Mesothelial cell of epicardium (in vitro differentiated cells): ENCODE measurements at regions not wholly inside any gene's neighbourhood (a gene's known extent, or its start where the extent isn't known, plus 50 kb on each side); places are given as distances from the start of the nearest gene placed in this dataset.

Source experiments
- DNase-seq, 2 experiments: peaks; one replicate each; pipeline ENCODE4 v3.0.0; 2021; ENCODE audit warnings: low spot score in 2 of 2; ENCODE audit not compliant: unreplicated experiment in 2 of 2
- H3K27ac Mint-ChIP-seq: 2 replicates; pipeline ENCODE4 v1.8.0; 2021; ENCODE audit warnings: mixed read lengths
- H3K27me3 Mint-ChIP-seq: 2 replicates; pipeline ENCODE4 v1.8.0; 2021; ENCODE audit warnings: low read depth, mixed read lengths
- H3K36me3 Mint-ChIP-seq: 2 replicates; pipeline ENCODE4 v1.8.0; 2021; ENCODE audit warnings: mixed read lengths
- H3K4me1 Mint-ChIP-seq: 2 replicates; pipeline ENCODE4 v1.8.0; 2021; ENCODE audit warnings: mixed read lengths
- H3K4me3 Mint-ChIP-seq: 2 replicates; pipeline ENCODE4 v1.8.0; 2021; ENCODE audit warnings: mild to moderate bottlenecking, moderate library complexity, mixed read lengths
- H3K9me3 Mint-ChIP-seq: 2 replicates; pipeline ENCODE4 v1.8.0; 2021; ENCODE audit warnings: mixed read lengths
- CTCF ChIP-seq: fragments of 200-600 bp; sonication (generic); IDR thresholded peaks from one replicate; pipeline ENCODE4 v1.5.0; 2021; ENCODE audit warnings: antibody characterized with exemption; ENCODE audit not compliant: unreplicated experiment

GRCh38 chr6:48817333-48818051 lies 645.6 kb downstream of the MMUT start:
- Mint-ChIP-seq H3K9me3 (peaks cover 5% of the 10 kb centered on the region), H3K27me3 (peaks cover 1% of the 10 kb centered on the region), H3K4me1 (peaks cover 13% of the 10 kb centered on the region), H3K36me3 (no peaks in the 10 kb centered on the region), H3K27ac (no peak overlapping the region), H3K4me3 (no peak overlapping the region)
- no peak for TF ChIP-seq CTCF
- DNase-seq = no peak

- Mint-ChIP-seq H3K27ac (no peak overlapping the region), H3K4me3 (no peak overlapping the region), H3K27me3 (peaks cover 1% of the 10 kb centered on the region), H3K4me1 (peaks cover 13% of the 10 kb centered on the region), H3K9me3 (no peaks in the 10 kb centered on the region), H3K36me3 (no peaks in the 10 kb centered on the region)
- DNase-seq = no peak
- TF ChIP-seq CTCF = no peak
These were observed 648.1 kb downstream of the MMUT start for GRCh38 chr6:48814957-48815356.

- Mint-ChIP-seq H3K36me3 (no peaks in the 10 kb centered on the region), H3K27me3 (peaks cover 1% of the 10 kb centered on the region)
- DNase-seq = no peak
These were observed 649.2 kb downstream of the MMUT start for GRCh38 chr6:48813836-48814235.

GRCh38 chr6:48809700-48810099 lies 653.4 kb downstream of the MMUT start:
- Mint-ChIP-seq H3K4me3 (no peak overlapping the region), H3K9me3 (no peaks in the 10 kb centered on the region), H3K27ac (no peak overlapping the region), H3K36me3 (no peaks in the 10 kb centered on the region), H3K4me1 (no peaks in the 10 kb centered on the region), H3K27me3 (peaks cover 2% of the 10 kb centered on the region)
- no peak for TF ChIP-seq CTCF
- DNase-seq = no peak

More at GRCh38 chr6:48813836-48814235, 649.2 kb downstream of the MMUT start:
- Mint-ChIP-seq H3K4me1 (peaks cover 13% of the 10 kb centered on the region), H3K4me3 (no peak overlapping the region), H3K27ac (no peak overlapping the region), H3K9me3 (no peaks in the 10 kb centered on the region)
- TF ChIP-seq CTCF = no peak

GRCh38 chr6:48809245-48809644 lies 653.8 kb downstream of the MMUT start:
- H3K27me3 Mint-ChIP-seq = peaks cover 1% of the 10 kb centered on the region
- H3K9me3 Mint-ChIP-seq = no peaks in the 10 kb centered on the region
- no peak overlapping the region for H3K4me3 Mint-ChIP-seq
- no peak for TF ChIP-seq CTCF
- DNase-seq = no peak
- H3K36me3 Mint-ChIP-seq = no peaks in the 10 kb centered on the region
- no peak overlapping the region for H3K27ac Mint-ChIP-seq
- no peaks in the 10 kb centered on the region for H3K4me1 Mint-ChIP-seq
